PC-3 (cell line): ENCODE measurements at regions not wholly inside any gene's neighbourhood (a gene's known extent, or its start where the extent isn't known, plus 50 kb on each side); places are given as distances from the start of the nearest gene placed in this dataset.

Experiments
- ATAC-seq: fragments of 200-7000 bp; cut with Tn5 transposase; 2 replicates; pipeline ENCODE4 v1.9.1; 2020; ENCODE audit warnings: mild to moderate bottlenecking, moderate library complexity
- BruUV-seq: library from RNA; stranded (reverse); fragments of 400-500 nt; replicated peaks from 2 replicates; lab custom pipeline; 2021; lab: Mats Ljungman, UMichigan
- CTCF ChIA-PET: fragments of 300-600 bp; sonication (Branson Sonifier 250); formaldehyde crosslinking; loops from one replicate; lab custom pipeline; 2022; ENCODE audit warnings: antibody characterized with exemption; lab: Charles Lee
- POLR2A ChIA-PET: fragments of 300-600 bp; sonication (Branson Sonifier 250); formaldehyde crosslinking; loops from one replicate; lab custom pipeline; 2022; ENCODE audit warnings: antibody characterized with exemption; ENCODE audit not compliant: unreplicated experiment; lab: Charles Lee
- DNase-seq: peaks from one replicate; pipeline ENCODE4 v3.0.0-alpha.2; 2015
- H2AFZ ChIP-seq: fragments of 300-600 bp; sonication (generic); 2 replicates; pipeline ENCODE4 v1.6.0; 2016; ENCODE audit warnings: antibody characterized with exemption, low read length
- H3F3A ChIP-seq: fragments of 300-600 bp; sonication (generic); one replicate; pipeline ENCODE4 v1.6.0; 2017; ENCODE audit warnings: antibody characterized with exemption, low read length, control low read depth, mild to moderate bottlenecking; ENCODE audit not compliant: unreplicated experiment
- H3K27ac ChIP-seq: fragments of 300-600 bp; sonication (generic); 2 replicates; pipeline ENCODE4 v1.5.1; 2016; ENCODE audit warnings: mild to moderate bottlenecking, low read length
- H3K27me3 ChIP-seq: fragments of 300-600 bp; sonication (generic); 2 replicates; pipeline ENCODE4 v1.6.1; 2016; ENCODE audit warnings: low read length, mixed read lengths
- H3K36me3 ChIP-seq: fragments of 300-600 bp; sonication (generic); 2 replicates; pipeline ENCODE4 v1.6.1; 2016; ENCODE audit warnings: low read depth, mixed run types, low read length, mixed read lengths
- H3K4me1 ChIP-seq: fragments of 300-600 bp; sonication (generic); 2 replicates; pipeline ENCODE4 v1.5.1; 2016; ENCODE audit warnings: low read length; ENCODE audit not compliant: insufficient read depth
- H3K4me2 ChIP-seq: fragments of 300-600 bp; sonication (generic); 2 replicates; pipeline ENCODE4 v1.6.0; 2016; ENCODE audit warnings: low read length
- H3K4me3 ChIP-seq: fragments of 300-600 bp; sonication (generic); 2 replicates; pipeline ENCODE4 v1.5.1; 2016; ENCODE audit warnings: mild to moderate bottlenecking, low read length, mixed read lengths
- H3K79me2 ChIP-seq: fragments of 300-600 bp; sonication (generic); 2 replicates; pipeline ENCODE4 v1.6.1; 2017; ENCODE audit warnings: low read length, mixed read lengths
- H3K9ac ChIP-seq: fragments of 300-600 bp; sonication (generic); 2 replicates; pipeline ENCODE4 v1.6.0; 2016; ENCODE audit warnings: mild to moderate bottlenecking, low read length
- H3K9me2 ChIP-seq: fragments of 300-600 bp; sonication (generic); replicated peaks from 2 replicates; pipeline ENCODE4 v1.6.1; 2016; ENCODE audit warnings: mixed run types, low read length, mixed read lengths
- H3K9me3 ChIP-seq: fragments of 300-600 bp; sonication (generic); 2 replicates; pipeline ENCODE4 v1.6.1; 2016; ENCODE audit warnings: low read length, mixed read lengths
- H4K20me1 ChIP-seq: fragments of 300-600 bp; sonication (generic); 2 replicates; pipeline ENCODE4 v1.6.1; 2016; ENCODE audit warnings: low read length, mixed read lengths
- EZH2 ChIP-seq: fragments of 300-600 bp; sonication (generic); IDR thresholded peaks from one replicate; pipeline ENCODE4 v1.6.1; 2017; ENCODE audit warnings: antibody characterized with exemption, mild to moderate bottlenecking, low read length; ENCODE audit not compliant: unreplicated experiment
- EZH2phosphoT487 ChIP-seq: fragments of 300-600 bp; sonication (generic); IDR thresholded peaks from 2 replicates; pipeline ENCODE4 v1.6.1; 2018; ENCODE audit warnings: mild to moderate bottlenecking, antibody characterized with exemption, low read length, borderline replicate concordance
- intact Hi-C: fragments of 100-400 bp; cut with micrococcal nuclease; formaldehyde crosslinking; loops from 2 replicates; pipeline ENCODE4 v1.9.0; 2023
- TF ChIP-seq, protein P1 (sequence below): fragments of 300-600 bp; sonication (generic); conservative IDR thresholded peaks from 2 replicates; pipeline ENCODE4 v1.5.1; 2017; ENCODE audit warnings: antibody characterized with exemption, low read depth, mild to moderate bottlenecking, low read length

DNA sequence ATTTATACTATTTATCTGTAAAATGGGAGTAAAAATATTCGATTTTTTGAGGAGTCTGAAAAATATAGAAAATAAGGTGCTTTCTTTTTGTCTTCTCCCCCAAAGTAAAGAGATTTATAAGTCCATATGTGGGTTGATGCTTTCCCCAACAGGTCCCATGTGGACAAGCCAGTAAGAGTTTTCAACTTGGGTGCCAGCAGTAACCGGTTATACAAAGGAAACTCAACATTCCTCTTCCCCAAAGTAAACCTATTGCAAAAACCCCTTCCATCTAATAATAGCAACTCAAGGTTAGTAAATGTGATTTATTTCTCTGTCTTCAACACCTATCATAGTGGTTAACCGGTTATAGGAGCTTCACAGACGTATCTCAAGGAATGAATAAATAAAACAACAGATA lies 1206.9 kb upstream of the SEL1L start:
- no peak for ATAC-seq
- no peaks in the 10 kb centered on the region for H3K36me3 ChIP-seq
- no peak overlapping the region for H3K4me3 ChIP-seq
- POLR2A ChIA-PET = no interaction called here
- CTCF ChIA-PET = no interaction called here
- no peak for DNase-seq
- no peaks in the 10 kb centered on the region for H3K9me2 ChIP-seq
- no peaks in the 10 kb centered on the region for H3K79me2 ChIP-seq
- H3K27me3 ChIP-seq = no peaks in the 10 kb centered on the region
- TF ChIP-seq, protein P1, sequence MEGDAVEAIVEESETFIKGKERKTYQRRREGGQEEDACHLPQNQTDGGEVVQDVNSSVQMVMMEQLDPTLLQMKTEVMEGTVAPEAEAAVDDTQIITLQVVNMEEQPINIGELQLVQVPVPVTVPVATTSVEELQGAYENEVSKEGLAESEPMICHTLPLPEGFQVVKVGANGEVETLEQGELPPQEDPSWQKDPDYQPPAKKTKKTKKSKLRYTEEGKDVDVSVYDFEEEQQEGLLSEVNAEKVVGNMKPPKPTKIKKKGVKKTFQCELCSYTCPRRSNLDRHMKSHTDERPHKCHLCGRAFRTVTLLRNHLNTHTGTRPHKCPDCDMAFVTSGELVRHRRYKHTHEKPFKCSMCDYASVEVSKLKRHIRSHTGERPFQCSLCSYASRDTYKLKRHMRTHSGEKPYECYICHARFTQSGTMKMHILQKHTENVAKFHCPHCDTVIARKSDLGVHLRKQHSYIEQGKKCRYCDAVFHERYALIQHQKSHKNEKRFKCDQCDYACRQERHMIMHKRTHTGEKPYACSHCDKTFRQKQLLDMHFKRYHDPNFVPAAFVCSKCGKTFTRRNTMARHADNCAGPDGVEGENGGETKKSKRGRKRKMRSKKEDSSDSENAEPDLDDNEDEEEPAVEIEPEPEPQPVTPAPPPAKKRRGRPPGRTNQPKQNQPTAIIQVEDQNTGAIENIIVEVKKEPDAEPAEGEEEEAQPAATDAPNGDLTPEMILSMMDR = no peak
- no peak for TF ChIP-seq EZH2phosphoT487
- TF ChIP-seq EZH2 = no peak
- no peak overlapping the region for H3K27ac ChIP-seq
- H3K9me3 ChIP-seq = no peaks in the 10 kb centered on the region
- no peak overlapping the region for H3K9ac ChIP-seq
- no peak overlapping the region for H2AFZ ChIP-seq
- intact Hi-C loops = no loop called here
- BruUV-seq = no TSS peak
- H3F3A ChIP-seq = no peaks in the 10 kb centered on the region
- no peak overlapping the region for H3K4me2 ChIP-seq
- H3K4me1 ChIP-seq = no peaks in the 10 kb centered on the region
- H4K20me1 ChIP-seq = no peaks in the 10 kb centered on the region

DNA sequence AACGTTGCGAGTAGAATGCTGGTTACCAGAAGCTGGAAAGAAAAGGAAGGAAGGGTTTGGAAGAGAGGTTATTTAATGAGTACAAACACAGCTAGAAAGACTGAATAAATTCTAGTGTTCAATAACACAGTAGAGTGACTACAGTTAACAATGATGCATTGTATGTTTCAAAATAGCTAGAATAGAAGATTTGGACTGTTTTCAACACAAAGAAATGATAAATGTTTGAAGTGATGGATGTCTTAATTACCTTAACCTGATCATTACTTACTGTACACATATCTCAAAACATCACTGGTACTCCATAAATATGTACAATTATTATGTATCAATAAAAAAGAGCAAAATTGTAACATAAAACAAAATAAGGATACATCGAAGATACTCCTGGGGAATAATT lies 1221.8 kb upstream of the SEL1L start:
- Histone ChIP-seq H3K36me3 (no peaks in the 10 kb centered on the region), H3K9me3 (peaks cover 23% of the 10 kb centered on the region; the same call in 1 of the 2 replicates), H3K27me3 (no peaks in the 10 kb centered on the region), H3K9ac (no peak overlapping the region), H3K4me3 (no peak overlapping the region), H3K4me2 (no peak overlapping the region), H3K79me2 (no peaks in the 10 kb centered on the region), H4K20me1 (no peaks in the 10 kb centered on the region), H3K9me2 (no peaks in the 10 kb centered on the region), H3F3A (no peaks in the 10 kb centered on the region), H2AFZ (no peak overlapping the region), H3K4me1 (no peaks in the 10 kb centered on the region), H3K27ac (no peak overlapping the region)
- TF ChIP-seq EZH2phosphoT487 = no peak
- TF ChIP-seq, protein P1 = no peak
- TF ChIP-seq EZH2 = no peak
- ATAC-seq = no peak
- ChIA-PET CTCF (no interaction called here), POLR2A (no interaction called here)
- no peak for DNase-seq
- BruUV-seq = no TSS peak
- intact Hi-C loops = no loop called here

DNA sequence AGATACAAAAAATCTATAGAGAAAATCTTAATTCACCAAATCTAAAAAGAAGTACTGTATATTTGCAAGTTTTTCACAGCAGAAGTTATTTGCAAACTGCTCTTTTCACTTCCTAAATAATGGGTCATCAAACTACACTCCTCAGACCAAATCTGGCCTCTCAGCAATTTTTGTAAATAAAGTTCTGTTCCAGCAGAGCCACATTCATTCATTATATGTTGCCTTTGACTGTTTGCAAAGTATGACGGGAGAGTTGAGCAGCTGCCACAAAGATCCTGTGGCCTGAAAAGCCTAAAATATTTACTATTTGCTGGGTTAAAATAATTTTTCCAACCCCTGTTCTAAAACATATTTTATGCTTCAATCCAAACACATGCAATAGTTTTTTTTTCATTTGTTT lies 1222.3 kb upstream of the SEL1L start:
- H3K27me3 ChIP-seq = no peaks in the 10 kb centered on the region
- ATAC-seq (no peak), DNase-seq (no peak)
- H4K20me1 ChIP-seq = no peaks in the 10 kb centered on the region
- no peaks in the 10 kb centered on the region for H3K9me2 ChIP-seq
- no peak overlapping the region for H2AFZ ChIP-seq
- H3K4me2 ChIP-seq = no peak overlapping the region
- no peaks in the 10 kb centered on the region for H3K36me3 ChIP-seq
- H3K9ac ChIP-seq = no peak overlapping the region
- CTCF ChIA-PET = no interaction called here
- POLR2A ChIA-PET = no interaction called here
- H3K79me2 ChIP-seq = no peaks in the 10 kb centered on the region
- TF ChIP-seq, protein P1 = no peak
- TF ChIP-seq EZH2phosphoT487 (no peak), EZH2 (no peak)
- H3K4me1 ChIP-seq = no peaks in the 10 kb centered on the region
- H3K4me3 ChIP-seq = no peak overlapping the region
- H3F3A ChIP-seq = no peaks in the 10 kb centered on the region
- no TSS peak for BruUV-seq
- peaks cover 23% of the 10 kb centered on the region; the same call in 1 of the 2 replicates for H3K9me3 ChIP-seq
- intact Hi-C loops = no loop called here
- no peak overlapping the region for H3K27ac ChIP-seq
